ENCODE measurements at regions not wholly inside any gene's neighbourhood (a gene's known extent, or its start where the extent isn't known, plus 50 kb on each side); places are given as distances from the start of the nearest gene placed in this dataset.

DNA sequence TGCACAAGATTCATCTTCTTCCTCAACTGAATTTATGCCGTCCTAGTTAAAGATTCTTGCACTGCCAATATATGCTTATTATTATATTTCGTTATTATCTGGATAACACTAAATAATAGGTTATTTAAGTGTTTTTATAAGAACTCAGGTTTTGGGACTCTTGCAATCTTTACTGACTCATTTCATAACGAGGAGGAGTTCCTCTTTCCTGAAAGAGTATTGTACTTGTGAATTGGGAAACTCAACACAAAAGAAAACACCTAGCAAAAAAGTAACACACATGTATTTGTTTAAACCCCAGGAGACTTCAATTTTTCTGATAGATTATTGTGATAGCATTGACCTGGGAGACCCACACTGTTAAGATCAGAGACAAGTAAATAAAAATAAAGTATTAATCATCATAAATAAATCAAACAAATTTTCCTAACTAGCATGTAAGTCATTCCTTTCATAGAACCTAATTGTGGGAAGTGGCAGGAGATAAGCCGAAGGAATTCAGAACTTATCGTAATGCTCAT is 505.8 kb downstream of the KCNJ2 start:
- no peak for TF ChIP-seq TAF1 (IDR thresholded peaks at IDR 0.05; ENCODE audit: borderline replicate concordance, low read depth, low read length)
- no peak for TF ChIP-seq POLR2A (IDR thresholded peaks at IDR 0.05; ENCODE audit: low read depth, low read length)
